Cardiac septum (tissue), 1 donor: ENCODE measurements at regions not wholly inside any gene's neighbourhood (a gene's known extent, or its start where the extent isn't known, plus 50 kb on each side); places are given as distances from the start of the nearest gene placed in this dataset.
"Not testable (repeated sequence)": the region's sequence is repeated elsewhere in the genome, so short reads cannot be mapped to it uniquely, and the experiment has no call there.

Experiments used
- DNase-seq: peaks from one replicate; pipeline ENCODE4 v3.0.0-alpha.2; 2020; ENCODE audit warnings: low spot score
- intact Hi-C: fragments of 100-400 bp; cut with DNase I; formaldehyde crosslinking; loops from one replicate; pipeline ENCODE4 v1.14.0; 2022
- donor health status: DM: no; HTN: no; CAD: no.

GRCh38 chr2:145431181-145431951 lies 911.4 kb upstream of the ZEB2 start:
- intact Hi-C loops: no loop called here
- DNase-seq: no peak

DNA sequence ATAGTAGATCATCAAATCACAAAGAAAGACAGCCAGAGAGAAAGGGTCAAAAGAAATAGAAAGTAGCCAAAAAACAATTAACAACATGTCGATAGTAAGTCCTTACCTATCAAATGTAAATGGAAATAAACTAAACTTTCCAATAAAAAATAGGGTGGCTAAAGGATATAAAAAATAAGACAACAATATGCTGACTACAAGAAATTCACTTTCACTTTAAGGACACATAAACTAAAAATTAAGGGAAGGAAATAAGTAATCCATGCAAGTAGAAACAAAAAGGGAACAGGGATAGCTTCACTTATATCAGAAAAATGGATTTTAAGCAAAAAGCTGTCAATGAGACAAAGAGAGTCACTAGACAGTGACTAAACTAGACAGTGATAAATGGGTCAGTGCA lies 903.9 kb upstream of the ZEB2 start:
- DNase-seq: no peak
- intact Hi-C loops: no loop called here

GRCh38 chr2:145422576-145422975 lies 902.7 kb upstream of the ZEB2 start:
- DNase-seq: no peak
- intact Hi-C loops: no loop called here

DNA sequence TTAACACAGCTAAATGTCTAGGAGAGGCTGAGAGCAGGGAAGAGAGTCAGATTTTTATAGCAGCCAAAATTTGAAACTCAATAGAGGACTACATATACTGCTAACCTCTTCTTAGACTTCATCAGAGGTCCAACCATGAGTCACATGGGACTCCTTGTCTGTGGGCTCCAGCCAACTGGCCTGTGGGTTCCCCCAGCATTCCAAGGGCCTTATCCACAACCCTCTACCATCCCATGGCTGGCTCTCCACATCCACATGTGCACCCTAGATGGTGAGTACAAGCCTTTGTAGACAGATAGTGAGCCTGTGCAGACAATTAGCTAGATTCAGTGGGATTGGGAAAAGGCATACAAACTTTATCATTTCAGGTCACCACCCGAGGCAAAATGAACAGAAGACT lies 901.9 kb upstream of the ZEB2 start:
- DNase-seq: no peak
- intact Hi-C loops: no loop called here

DNA sequence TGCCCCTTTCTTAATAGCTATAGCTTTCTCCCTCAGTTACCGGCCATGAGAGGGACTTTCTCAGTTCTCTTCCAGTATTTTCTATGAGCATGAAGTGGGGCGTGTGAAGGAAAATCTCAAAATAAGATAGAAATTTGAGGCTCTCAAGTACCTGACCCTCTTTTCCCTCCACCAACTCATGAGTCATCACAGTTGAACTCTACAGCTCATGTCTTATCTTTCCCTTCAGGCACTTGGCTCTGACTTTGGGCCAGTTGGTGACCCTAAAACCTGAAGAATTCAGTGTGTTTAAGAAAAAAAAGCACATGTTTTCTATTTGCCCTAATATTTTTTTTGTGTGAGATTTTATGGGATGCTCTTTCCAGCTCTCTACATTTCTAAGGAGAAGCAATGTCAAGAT lies 896.7 kb upstream of the ZEB2 start:
- DNase-seq: no peak
- intact Hi-C loops: no loop called here

- intact Hi-C loops: no loop called here
- DNase-seq: no peak
These were observed 895.2 kb upstream of the ZEB2 start for GRCh38 chr2:145415151-145415550.

GRCh38 chr2:145413261-145414030 lies 893.5 kb upstream of the ZEB2 start:
- no peak for DNase-seq
- intact Hi-C loops: no loop called here

GRCh38 chr2:145412155-145412554 lies 892.2 kb upstream of the ZEB2 start:
- intact Hi-C loops: no loop called here
- DNase-seq: no peak

- intact Hi-C loops: no loop called here
These were observed 891.6 kb upstream of the ZEB2 start for GRCh38 chr2:145411493-145411892.

GRCh38 chr2:145410086-145410485 lies 890.2 kb upstream of the ZEB2 start:
- intact Hi-C loops: no loop called here
- no peak for DNase-seq

More at GRCh38 chr2:145411493-145411892, 891.6 kb upstream of the ZEB2 start:
- peak; percentile 66 for DNase-seq

GRCh38 chr2:145408980-145409379 lies 889.1 kb upstream of the ZEB2 start:
- intact Hi-C loops: no loop called here
- DNase-seq: no peak

GRCh38 chr2:145404690-145405089 lies 884.8 kb upstream of the ZEB2 start:
- intact Hi-C loops: no loop called here
- DNase-seq: no peak

- DNase-seq: no peak
- intact Hi-C loops: no loop called here
These were observed 882.9 kb upstream of the ZEB2 start for GRCh38 chr2:145402706-145403277.

DNA sequence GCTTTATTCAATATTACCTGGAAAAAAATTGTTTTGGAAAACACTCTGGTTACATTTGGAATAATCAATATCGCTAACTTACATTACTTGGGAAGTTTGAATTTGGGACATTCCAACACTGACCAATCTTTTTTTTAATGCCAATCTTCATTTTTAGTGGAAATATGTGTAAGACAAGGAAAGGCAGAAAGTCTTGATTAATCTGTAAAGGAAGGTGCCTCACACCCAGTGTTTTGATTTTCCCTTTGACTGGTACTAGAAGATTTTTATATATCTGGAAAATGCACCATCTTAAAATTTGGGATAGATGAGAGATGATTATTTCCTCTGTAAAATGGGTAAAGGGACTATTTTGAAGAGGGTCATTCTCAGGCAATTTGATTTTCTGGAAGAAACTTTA lies 879.2 kb upstream of the ZEB2 start:
- DNase-seq: no peak
- intact Hi-C loops: no loop called here

DNA sequence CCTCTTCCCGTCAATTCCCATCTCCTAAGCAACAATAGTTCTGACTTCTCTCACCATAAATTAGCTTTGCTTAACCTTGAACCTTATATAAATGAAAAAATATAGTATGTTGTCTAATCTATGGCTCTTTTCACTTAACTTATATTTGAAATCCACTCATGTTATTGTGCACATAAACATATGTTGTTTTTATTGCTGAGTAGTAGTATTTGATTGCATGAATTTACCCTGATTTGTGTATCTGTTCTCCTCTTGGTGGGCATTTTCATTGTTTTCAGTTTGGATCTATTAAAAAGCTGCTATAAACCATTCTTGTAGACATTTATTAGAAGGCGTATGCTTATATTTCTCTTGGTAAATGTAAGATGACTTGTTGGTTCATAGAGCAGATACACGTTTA lies 874.3 kb upstream of the ZEB2 start:
- no peak for DNase-seq
- intact Hi-C loops: no loop called here

DNA sequence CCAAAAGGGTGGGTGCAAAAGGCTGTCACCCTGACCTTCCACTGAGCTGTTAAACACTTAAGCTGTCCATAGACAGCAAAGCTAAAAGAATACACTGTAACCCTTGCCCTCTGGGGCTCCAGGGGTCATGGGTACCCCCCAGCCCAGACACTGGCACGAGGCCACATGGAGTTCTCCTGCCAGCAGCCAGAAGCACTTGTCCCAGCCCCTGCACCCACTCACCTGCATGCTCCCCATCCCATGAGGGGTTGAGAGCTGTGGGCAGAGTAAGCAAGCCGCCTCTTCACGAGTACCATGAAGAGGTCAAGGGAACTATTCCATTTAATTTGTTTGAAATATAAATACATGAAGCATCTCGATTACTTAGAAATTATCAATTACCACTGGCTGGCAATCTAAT lies 867.1 kb upstream of the ZEB2 start:
- DNase-seq: no peak
- intact Hi-C loops: no loop called here

DNA sequence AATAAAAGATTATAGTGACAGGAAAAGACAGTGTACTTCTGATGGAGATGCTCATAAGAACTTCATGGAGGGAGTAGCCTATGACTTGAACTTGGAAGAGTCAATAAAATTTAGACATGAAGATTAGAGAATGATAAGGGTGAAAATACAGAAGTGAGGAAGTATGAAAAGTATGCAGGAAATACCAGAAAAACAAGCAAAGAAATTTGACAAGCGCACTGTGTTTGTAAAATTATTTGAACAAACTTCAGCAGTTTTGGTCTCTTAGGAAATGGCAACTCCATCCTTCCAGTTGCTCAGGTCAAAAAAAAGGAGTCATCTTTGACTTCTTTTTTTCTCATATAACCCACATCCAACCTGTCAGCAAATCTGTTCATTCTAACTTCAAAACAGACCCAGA lies 864.0 kb upstream of the ZEB2 start:
- intact Hi-C loops: no loop called here
- DNase-seq: no peak

GRCh38 chr2:145380436-145381017 lies 860.6 kb upstream of the ZEB2 start:
- intact Hi-C loops: no loop called here
- DNase-seq: no peak

GRCh38 chr2:145379934-145380333 lies 860.0 kb upstream of the ZEB2 start:
- DNase-seq: no peak
- intact Hi-C loops: no loop called here

GRCh38 chr2:145374165-145374564 lies 854.2 kb upstream of the ZEB2 start:
- DNase-seq: no peak
- intact Hi-C loops: no loop called here

DNA sequence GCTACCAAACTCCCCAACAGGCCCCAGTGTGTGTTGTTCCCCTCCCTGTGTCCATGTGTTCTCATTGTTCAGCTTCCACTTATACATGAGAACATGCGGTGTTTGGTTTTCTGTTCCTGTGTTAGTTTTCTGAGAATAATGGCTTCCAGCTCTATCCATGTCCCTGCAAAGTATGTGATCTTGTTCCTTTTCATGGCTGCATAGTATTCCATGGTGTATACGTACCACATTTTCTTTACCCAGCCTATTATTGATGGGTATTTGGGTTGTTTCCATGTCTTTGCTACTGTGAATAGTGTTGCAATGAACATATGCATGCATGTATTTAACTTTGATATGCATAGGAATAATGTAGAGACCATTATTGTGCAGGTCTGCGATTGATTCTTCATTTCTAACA lies 847.4 kb upstream of the ZEB2 start:
- intact Hi-C loops, DNase-seq: not testable (repeated sequence)
